Left ventricle myocardium inferior (tissue), 1 donor: ENCODE measurements at regions not wholly inside any gene's neighbourhood (a gene's known extent, or its start where the extent isn't known, plus 50 kb on each side); places are given as distances from the start of the nearest gene placed in this dataset.

Experiments
- DNase-seq: peaks from one replicate; pipeline ENCODE4 v3.0.0-alpha.2; 2020
- H3K27ac ChIP-seq: fragments of 200-600 bp; replicated peaks from 2 replicates; pipeline ENCODE4 v1.8.0; 2021
- H3K27me3 ChIP-seq: fragments of 200-600 bp; 2 replicates; pipeline ENCODE4 v1.8.0; 2021; ENCODE audit warnings: low read depth
- H3K36me3 ChIP-seq: fragments of 200-600 bp; 2 replicates; pipeline ENCODE4 v1.8.0; 2021
- H3K4me1 ChIP-seq: fragments of 200-600 bp; 2 replicates; pipeline ENCODE4 v1.8.0; 2021
- H3K4me3 ChIP-seq: fragments of 200-600 bp; 2 replicates; pipeline ENCODE4 v1.8.0; 2021; ENCODE audit warnings: mild to moderate bottlenecking, moderate library complexity
- H3K9me3 ChIP-seq: fragments of 200-600 bp; replicated peaks from 2 replicates; pipeline ENCODE4 v1.8.0; 2021
- intact Hi-C: fragments of 100-400 bp; cut with micrococcal nuclease; formaldehyde crosslinking; loops from one replicate; pipeline ENCODE4 v1.11.0; 2022
- TF ChIP-seq, protein P1 (sequence below): fragments of 200-600 bp; IDR thresholded peaks from 2 replicates; pipeline ENCODE4 v1.8.0; 2021; ENCODE audit warnings: antibody characterized with exemption, mild to moderate bottlenecking, borderline replicate concordance
- donor health status: DM: no; HTN: yes; CAD: no; lungs with severe emphysema.

DNA sequence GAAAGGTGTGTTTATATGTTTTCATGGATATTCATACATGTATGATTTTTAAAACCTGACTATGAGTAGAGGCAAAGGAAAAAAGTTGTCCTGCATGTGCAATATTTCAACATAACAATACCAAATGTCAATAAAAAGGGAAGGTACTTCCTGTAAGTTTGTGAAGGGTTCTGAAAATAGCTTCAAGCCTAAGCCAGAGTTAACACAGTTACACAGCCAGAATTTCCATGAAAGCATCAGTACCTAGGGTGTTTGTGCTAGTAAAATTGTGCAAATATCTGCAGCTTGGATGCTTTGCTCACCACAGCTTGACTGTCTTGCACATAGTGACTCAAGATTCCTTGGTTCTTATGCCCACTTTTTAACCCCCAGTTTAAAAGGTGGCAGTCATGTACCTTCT, 193.1 kb upstream of the FAR2 start:
- intact Hi-C loops = no loop called here
- H3K27ac ChIP-seq = no peak overlapping the region
- H3K4me3 ChIP-seq = no peak overlapping the region
- DNase-seq = no peak
- H3K36me3 ChIP-seq = no peaks in the 10 kb centered on the region
- H3K9me3 ChIP-seq = peaks cover 5% of the 10 kb centered on the region
- H3K4me1 ChIP-seq = peaks cover 11% of the 10 kb centered on the region
- TF ChIP-seq, protein P1, sequence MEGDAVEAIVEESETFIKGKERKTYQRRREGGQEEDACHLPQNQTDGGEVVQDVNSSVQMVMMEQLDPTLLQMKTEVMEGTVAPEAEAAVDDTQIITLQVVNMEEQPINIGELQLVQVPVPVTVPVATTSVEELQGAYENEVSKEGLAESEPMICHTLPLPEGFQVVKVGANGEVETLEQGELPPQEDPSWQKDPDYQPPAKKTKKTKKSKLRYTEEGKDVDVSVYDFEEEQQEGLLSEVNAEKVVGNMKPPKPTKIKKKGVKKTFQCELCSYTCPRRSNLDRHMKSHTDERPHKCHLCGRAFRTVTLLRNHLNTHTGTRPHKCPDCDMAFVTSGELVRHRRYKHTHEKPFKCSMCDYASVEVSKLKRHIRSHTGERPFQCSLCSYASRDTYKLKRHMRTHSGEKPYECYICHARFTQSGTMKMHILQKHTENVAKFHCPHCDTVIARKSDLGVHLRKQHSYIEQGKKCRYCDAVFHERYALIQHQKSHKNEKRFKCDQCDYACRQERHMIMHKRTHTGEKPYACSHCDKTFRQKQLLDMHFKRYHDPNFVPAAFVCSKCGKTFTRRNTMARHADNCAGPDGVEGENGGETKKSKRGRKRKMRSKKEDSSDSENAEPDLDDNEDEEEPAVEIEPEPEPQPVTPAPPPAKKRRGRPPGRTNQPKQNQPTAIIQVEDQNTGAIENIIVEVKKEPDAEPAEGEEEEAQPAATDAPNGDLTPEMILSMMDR = no peak
- H3K27me3 ChIP-seq = no peaks in the 10 kb centered on the region

DNA sequence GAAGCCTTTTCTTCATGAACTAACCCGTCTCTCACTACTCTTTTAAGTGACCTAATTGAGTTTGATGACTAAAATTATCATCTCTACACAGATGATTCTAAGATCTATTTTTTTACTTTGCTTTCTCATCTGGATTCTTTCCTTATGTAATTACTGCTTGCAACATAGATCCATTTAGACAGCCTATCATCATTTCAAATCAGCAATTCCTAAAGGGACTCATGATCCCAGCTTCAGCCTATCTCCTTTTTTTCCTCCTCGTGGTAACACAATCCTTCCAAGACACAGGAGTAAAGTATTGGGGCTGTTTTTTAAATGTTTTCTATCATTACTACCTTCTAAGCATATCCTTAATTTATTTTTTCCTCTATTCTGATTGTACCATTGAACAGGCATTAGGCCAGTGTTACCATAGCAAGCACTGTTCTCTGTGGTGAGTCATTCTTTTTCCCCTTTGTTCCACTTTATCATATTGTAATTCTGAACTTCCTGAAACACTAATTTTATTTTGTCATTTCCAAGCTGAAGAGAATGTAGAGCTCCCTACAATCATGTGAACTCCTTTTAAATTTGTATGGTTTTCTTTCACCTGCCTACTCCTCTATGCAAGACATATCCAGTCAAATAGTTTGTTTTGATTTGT, 190.4 kb upstream of the FAR2 start:
- Histone ChIP-seq H3K9me3 (peaks cover 5% of the 10 kb centered on the region), H3K4me3 (no peak overlapping the region), H3K27ac (no peak overlapping the region), H3K4me1 (peaks cover 24% of the 10 kb centered on the region), H3K27me3 (no peaks in the 10 kb centered on the region), H3K36me3 (no peaks in the 10 kb centered on the region)
- TF ChIP-seq, protein P1 = no peak
- DNase-seq = no peak
- intact Hi-C loops = no loop called here

DNA sequence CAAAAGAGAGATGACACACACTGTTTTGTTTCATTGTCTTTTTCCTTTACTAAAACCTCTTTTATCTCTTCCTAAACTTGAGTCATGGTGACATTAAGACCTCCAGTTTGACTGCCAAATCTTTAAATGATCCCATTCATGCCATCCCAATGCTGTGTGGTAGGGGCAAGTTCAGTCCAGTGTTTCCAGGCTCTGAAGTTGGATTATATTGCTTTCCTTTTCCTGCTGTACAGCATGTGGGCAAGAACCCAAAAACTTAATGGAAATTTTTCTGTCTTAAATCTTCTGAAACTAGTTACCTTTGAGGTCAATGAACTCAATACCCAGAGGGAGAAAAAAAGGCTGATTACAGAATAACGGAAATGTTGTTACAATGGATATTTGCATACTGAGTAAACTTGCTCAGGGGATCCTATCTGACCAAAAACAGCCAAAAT, 187.1 kb upstream of the FAR2 start:
- no peaks in the 10 kb centered on the region for H3K36me3 ChIP-seq

GRCh38 chr12:28963554-28963953, 185.5 kb upstream of the FAR2 start:
- no peak for DNase-seq
- H3K4me3 ChIP-seq = no peak overlapping the region
- H3K27ac ChIP-seq = no peak overlapping the region
- no peaks in the 10 kb centered on the region for H3K27me3 ChIP-seq
- H3K9me3 ChIP-seq = peaks cover 5% of the 10 kb centered on the region
- TF ChIP-seq, protein P1 = peak; percentile 36
- no peaks in the 10 kb centered on the region for H3K36me3 ChIP-seq
- H3K4me1 ChIP-seq = peaks cover 33% of the 10 kb centered on the region
- intact Hi-C loops = no loop called here

More for the DNA sequence above, 187.1 kb upstream of the FAR2 start:
- peaks cover 33% of the 10 kb centered on the region for H3K4me1 ChIP-seq
- TF ChIP-seq, protein P1 = no peak
- H3K27ac ChIP-seq = no peak overlapping the region
- intact Hi-C loops = no loop called here
- peaks cover 5% of the 10 kb centered on the region for H3K9me3 ChIP-seq
- H3K4me3 ChIP-seq = no peak overlapping the region
- no peaks in the 10 kb centered on the region for H3K27me3 ChIP-seq
- DNase-seq = no peak

- peak; percentile 39 for DNase-seq
- intact Hi-C loops = no loop called here
- no peaks in the 10 kb centered on the region for H3K27me3 ChIP-seq
- peak overlapping the region; percentile 60 for H3K27ac ChIP-seq
- TF ChIP-seq, protein P1 = no peak
- no peak overlapping the region for H3K4me3 ChIP-seq
- H3K36me3 ChIP-seq = no peaks in the 10 kb centered on the region
- no peaks in the 10 kb centered on the region for H3K9me3 ChIP-seq
- H3K4me1 ChIP-seq = peaks cover 33% of the 10 kb centered on the region
Observed at GRCh38 chr12:28966046-28966780, 182.9 kb upstream of the FAR2 start.
